GM23248 (cell line): ENCODE measurements at regions not wholly inside any gene's neighbourhood (a gene's known extent, or its start where the extent isn't known, plus 50 kb on each side); places are given as distances from the start of the nearest gene placed in this dataset.
A peak's percentile ranks its signal among the peaks of the same experiment; 100 is the strongest.

ENCODE experiments used
- DNase-seq: peaks from one replicate; pipeline ENCODE4 v3.0.0-alpha.2; 2015
- H2AFZ ChIP-seq: fragments of 200-600 bp; sonication (generic); 2 replicates; pipeline ENCODE4 v1.6.1; 2016; ENCODE audit warnings: antibody characterized with exemption
- H3F3A ChIP-seq: fragments of 200-600 bp; sonication (generic); 2 replicates; pipeline ENCODE4 v1.6.1; 2016; ENCODE audit warnings: mild to moderate bottlenecking, antibody characterized with exemption, mixed run types; ENCODE audit not compliant: insufficient read depth
- H3K27ac ChIP-seq: fragments of 200-600 bp; sonication (generic); 2 replicates; pipeline ENCODE4 v1.5.1; 2016; ENCODE audit warnings: mild to moderate bottlenecking
- H3K27me3 ChIP-seq: fragments of 200-600 bp; sonication (generic); replicated peaks from 2 replicates; pipeline ENCODE4 v1.6.1; 2016; ENCODE audit warnings: mild to moderate bottlenecking; ENCODE audit not compliant: insufficient read depth
- H3K36me3 ChIP-seq: fragments of 200-600 bp; sonication (generic); 2 replicates; pipeline ENCODE4 v1.6.1; 2016; ENCODE audit warnings: low read depth, mild to moderate bottlenecking
- H3K4me1 ChIP-seq: fragments of 200-600 bp; sonication (generic); 2 replicates; pipeline ENCODE4 v1.6.1; 2016; ENCODE audit warnings: mild to moderate bottlenecking; ENCODE audit not compliant: insufficient read depth
- H3K4me2 ChIP-seq: fragments of 200-600 bp; sonication (generic); one replicate; pipeline ENCODE4 v1.6.1; 2016; ENCODE audit warnings: mild to moderate bottlenecking; ENCODE audit not compliant: unreplicated experiment
- H3K4me3 ChIP-seq: fragments of 200-600 bp; sonication (generic); 2 replicates; pipeline ENCODE4 v1.5.1; 2016; ENCODE audit warnings: mild to moderate bottlenecking
- H3K79me2 ChIP-seq: fragments of 200-600 bp; sonication (generic); 2 replicates; pipeline ENCODE4 v1.6.1; 2016; ENCODE audit warnings: mild to moderate bottlenecking; ENCODE audit not compliant: insufficient read depth
- H3K9ac ChIP-seq: fragments of 200-600 bp; sonication (generic); 2 replicates; pipeline ENCODE4 v1.6.1; 2016; ENCODE audit warnings: mild to moderate bottlenecking
- H3K9me2 ChIP-seq: fragments of 200-600 bp; sonication (generic); 2 replicates; pipeline ENCODE4 v1.6.1; 2016; ENCODE audit warnings: mixed run types, mild to moderate bottlenecking, moderate library complexity; ENCODE audit not compliant: insufficient read depth
- H3K9me3 ChIP-seq: fragments of 200-600 bp; sonication (generic); one replicate; pipeline ENCODE4 v1.6.1; 2017; ENCODE audit warnings: low read depth
- H4K20me1 ChIP-seq: fragments of 200-600 bp; sonication (generic); 2 replicates; pipeline ENCODE4 v1.6.0; 2016; ENCODE audit not compliant: insufficient read depth
- EZH2 ChIP-seq: fragments of 200-600 bp; sonication (generic); IDR thresholded peaks from 2 replicates; pipeline ENCODE4 v1.6.1; 2018; ENCODE audit warnings: antibody characterized with exemption, mild to moderate bottlenecking; ENCODE audit not compliant: insufficient read depth, poor library complexity, severe bottlenecking
- EZH2phosphoT487 ChIP-seq: fragments of 200-600 bp; sonication (generic); IDR thresholded peaks from 2 replicates; pipeline ENCODE4 v1.6.1; 2018; ENCODE audit warnings: antibody characterized with exemption, moderate library complexity, mild to moderate bottlenecking, low read depth; ENCODE audit not compliant: insufficient read depth
- WGBS, 2 experiments: methylation state at CpG; one replicate each; pipeline ENCODE4 v1.1.6; 2015 to 2017; ENCODE audit warnings: low lambda C conversion rate in 2 of 2, low coverage in 1 of 2; ENCODE audit errors: missing lambda C conversion rate in 2 of 2; 5-methylcytosine and 5-hydroxymethylcytosine counted together
- in situ Hi-C: fragments of 300-500 bp; cut with MboI; formaldehyde crosslinking; loops from 2 replicates; pipeline ENCODE4 v1.15.0; 2020

DNA sequence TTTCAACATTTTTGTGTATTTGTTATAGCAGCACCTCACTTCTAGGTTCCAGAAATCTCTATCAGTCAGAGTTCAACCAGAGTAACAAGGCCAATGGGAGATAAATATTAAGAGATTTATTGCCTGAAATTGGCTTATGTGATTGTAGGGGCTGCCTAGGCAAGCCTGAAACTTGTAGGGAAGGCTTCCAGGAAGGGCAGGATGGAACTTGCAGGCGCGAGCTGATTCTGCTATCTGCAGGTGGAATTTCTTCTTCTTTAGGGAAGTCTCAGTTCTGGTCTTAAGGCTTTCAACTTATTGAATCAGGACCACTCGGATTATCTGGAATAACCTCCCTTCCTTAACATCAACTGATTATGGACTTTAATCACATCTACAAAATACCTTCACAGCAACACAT is 199.5 kb upstream of the NLRP1 start:
- no peak overlapping the region for H3K4me3 ChIP-seq
- WGBS, 2 experiments, result 22 to 30% methylated on average over 3 of the region's 3 CpGs
- in situ Hi-C loops, result no loop called here
- no peak overlapping the region for H3K9ac ChIP-seq
- H2AFZ ChIP-seq, result no peak overlapping the region
- no peaks in the 10 kb centered on the region for H3K9me3 ChIP-seq
- DNase-seq, result no peak
- no peaks in the 10 kb centered on the region for H3K79me2 ChIP-seq
- H4K20me1 ChIP-seq, result no peaks in the 10 kb centered on the region
- no peaks in the 10 kb centered on the region for H3K27me3 ChIP-seq
- H3K4me2 ChIP-seq, result no peak overlapping the region
- no peaks in the 10 kb centered on the region for H3F3A ChIP-seq
- no peaks in the 10 kb centered on the region for H3K4me1 ChIP-seq
- no peaks in the 10 kb centered on the region for H3K36me3 ChIP-seq
- TF ChIP-seq EZH2 (no peak), EZH2phosphoT487 (no peak)
- no peaks in the 10 kb centered on the region for H3K9me2 ChIP-seq
- H3K27ac ChIP-seq, result no peak overlapping the region

- no peak overlapping the region for H3K4me2 ChIP-seq
- no peaks in the 10 kb centered on the region for H3K9me2 ChIP-seq
- in situ Hi-C loops, result no loop called here
- no peaks in the 10 kb centered on the region for H3F3A ChIP-seq
- no peak overlapping the region for H2AFZ ChIP-seq
- no peaks in the 10 kb centered on the region for H3K79me2 ChIP-seq
- no peaks in the 10 kb centered on the region for H4K20me1 ChIP-seq
- 25 to 28% methylated on average over 2 of the region's 2 CpGs for WGBS, 2 experiments
- H3K4me1 ChIP-seq, result no peaks in the 10 kb centered on the region
- DNase-seq, result no peak
- no peak overlapping the region for H3K9ac ChIP-seq
- no peaks in the 10 kb centered on the region for H3K27me3 ChIP-seq
- H3K4me3 ChIP-seq, result no peak overlapping the region
- TF ChIP-seq EZH2phosphoT487 (no peak), EZH2 (no peak)
- H3K9me3 ChIP-seq, result no peaks in the 10 kb centered on the region
- H3K36me3 ChIP-seq, result no peaks in the 10 kb centered on the region
- H3K27ac ChIP-seq, result no peak overlapping the region
These were observed 200.5 kb upstream of the NLRP1 start for GRCh38 chr17:5784791-5785190.

GRCh38 chr17:5785338-5785737 is 201.0 kb upstream of the NLRP1 start:
- DNase-seq, result peak; percentile 48
- peak overlapping the region; percentile 11 for H3K4me2 ChIP-seq
- no peak overlapping the region for H2AFZ ChIP-seq

DNA sequence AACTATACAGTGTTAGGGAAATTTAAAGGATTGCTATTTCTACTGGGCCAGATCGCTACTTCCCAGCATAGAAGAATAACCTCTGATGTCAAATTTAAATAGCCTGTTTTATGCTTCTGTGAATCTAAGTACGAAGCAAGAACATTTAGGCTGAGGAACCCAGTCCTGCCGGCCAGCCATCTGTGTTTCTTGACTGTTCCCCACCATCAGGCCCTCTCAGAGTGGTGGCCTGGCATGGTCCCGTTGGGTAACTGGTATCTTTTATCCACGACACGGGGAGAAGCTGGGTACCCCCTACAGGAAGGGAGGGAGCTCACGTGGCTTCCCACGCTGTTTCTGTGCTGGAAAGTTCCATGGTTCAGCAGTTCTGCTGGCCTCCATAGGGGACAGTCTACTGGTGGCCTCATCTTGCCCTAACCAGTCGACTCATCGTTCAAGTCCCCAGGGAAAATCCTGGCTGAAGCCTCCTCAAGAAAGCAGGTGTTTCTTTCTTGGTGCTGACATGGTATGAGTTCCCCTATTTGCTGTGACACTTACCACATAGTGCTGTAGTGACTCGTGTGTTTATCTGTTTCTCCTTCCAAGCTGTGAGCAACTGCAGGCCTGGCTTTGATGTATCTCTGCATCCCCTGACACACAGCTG is 201.7 kb upstream of the NLRP1 start:
- no peaks in the 10 kb centered on the region for H3K4me1 ChIP-seq
- H3K9me3 ChIP-seq, result no peaks in the 10 kb centered on the region
- H3K27ac ChIP-seq, result peak overlapping the region; percentile 23; the same call in 1 of the 2 replicates
- DNase-seq, result peak; percentile 72
- H3K4me2 ChIP-seq, result peak overlapping the region; percentile 11
- 15 to 20% methylated on average over 11 of the region's 11 CpGs for WGBS, 2 experiments
- 0 out of 2 replicates have a peak overlapping the region, but pooled peaks have one; percentile 6 for H3K9ac ChIP-seq
- H3K9me2 ChIP-seq, result no peaks in the 10 kb centered on the region
- in situ Hi-C loops, result no loop called here
- no peaks in the 10 kb centered on the region for H3K36me3 ChIP-seq
- no peaks in the 10 kb centered on the region for H3K79me2 ChIP-seq
- no peaks in the 10 kb centered on the region; the same call in 1 of the 2 replicates for H3K27me3 ChIP-seq
- no peak for TF ChIP-seq EZH2phosphoT487
- TF ChIP-seq EZH2, result no peak
- H2AFZ ChIP-seq, result no peak overlapping the region
- no peaks in the 10 kb centered on the region for H4K20me1 ChIP-seq
- H3K4me3 ChIP-seq, result no peak overlapping the region
- no peaks in the 10 kb centered on the region for H3F3A ChIP-seq

More at GRCh38 chr17:5785338-5785737, 201.0 kb upstream of the NLRP1 start:
- Histone ChIP-seq H4K20me1 (no peaks in the 10 kb centered on the region), H3K36me3 (no peaks in the 10 kb centered on the region), H3K9ac (0 out of 2 replicates have a peak overlapping the region, but pooled peaks have one; percentile 6), H3K79me2 (no peaks in the 10 kb centered on the region), H3K27me3 (no peaks in the 10 kb centered on the region; the same call in 1 of the 2 replicates), H3K9me2 (no peaks in the 10 kb centered on the region), H3K4me3 (no peak overlapping the region), H3K27ac (peak overlapping the region; percentile 23; the same call in 1 of the 2 replicates), H3F3A (no peaks in the 10 kb centered on the region), H3K4me1 (no peaks in the 10 kb centered on the region), H3K9me3 (no peaks in the 10 kb centered on the region)
- in situ Hi-C loops, result no loop called here
- 1 to 2% methylated on average over 4 of the region's 4 CpGs for WGBS, 2 experiments
- TF ChIP-seq EZH2 (no peak), EZH2phosphoT487 (no peak)
